HG03439 (cell line): ENCODE measurements at regions not wholly inside any gene's neighbourhood (a gene's known extent, or its start where the extent isn't known, plus 50 kb on each side); places are given as distances from the start of the nearest gene placed in this dataset.

Source experiments
- ATAC-seq: cut with Tn5 transposase; IDR thresholded peaks from one replicate; pipeline ENCODE4 v1.9.1; 2021; ENCODE audit warnings: mild to moderate bottlenecking, moderate library complexity; ENCODE audit not compliant: unreplicated experiment

DNA sequence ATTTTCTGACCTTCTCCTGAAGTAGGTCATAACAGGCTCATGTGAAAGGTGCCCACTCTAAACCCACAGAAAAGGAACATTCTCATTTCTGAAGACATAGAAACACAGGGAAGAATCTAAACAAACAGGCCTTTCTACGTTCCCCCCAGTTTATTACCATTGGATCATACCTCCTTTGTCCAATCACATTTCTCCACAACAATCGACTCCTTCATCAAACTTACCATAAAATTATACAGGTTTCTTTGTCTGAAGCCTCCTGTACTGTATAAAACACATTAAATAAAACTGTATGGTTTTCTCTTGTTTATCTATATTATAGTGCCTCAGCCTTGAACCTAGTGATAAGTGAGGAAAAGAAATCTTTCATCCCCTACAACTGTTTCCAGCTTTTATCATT, 340.7 kb downstream of the ENC1 start:
- no peak for ATAC-seq

GRCh38 chr5:74296685-74297408, 343.7 kb downstream of the ENC1 start:
- ATAC-seq: no peak

- ATAC-seq: no peak
Observed at GRCh38 chr5:74295676-74296075, 344.9 kb downstream of the ENC1 start.

DNA sequence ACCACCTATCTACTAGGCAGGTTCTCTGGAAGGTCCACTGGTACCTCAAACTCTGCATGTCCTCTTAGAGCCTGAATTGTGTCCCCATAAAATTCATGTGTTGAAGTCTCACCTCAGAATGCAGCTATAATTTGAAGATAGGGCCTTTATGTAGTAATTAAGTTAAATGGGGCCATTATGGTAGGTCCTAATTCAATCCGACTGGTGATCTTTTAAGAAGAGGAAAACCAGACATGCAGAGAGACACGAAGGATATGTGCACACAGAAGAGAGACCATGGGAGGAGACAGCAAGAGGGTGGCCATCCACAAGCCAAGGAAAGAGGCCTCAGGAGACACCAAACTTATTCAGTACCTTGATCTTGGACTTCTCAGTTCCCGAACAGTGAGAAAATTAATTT, 345.4 kb downstream of the ENC1 start:
- ATAC-seq: no peak

DNA sequence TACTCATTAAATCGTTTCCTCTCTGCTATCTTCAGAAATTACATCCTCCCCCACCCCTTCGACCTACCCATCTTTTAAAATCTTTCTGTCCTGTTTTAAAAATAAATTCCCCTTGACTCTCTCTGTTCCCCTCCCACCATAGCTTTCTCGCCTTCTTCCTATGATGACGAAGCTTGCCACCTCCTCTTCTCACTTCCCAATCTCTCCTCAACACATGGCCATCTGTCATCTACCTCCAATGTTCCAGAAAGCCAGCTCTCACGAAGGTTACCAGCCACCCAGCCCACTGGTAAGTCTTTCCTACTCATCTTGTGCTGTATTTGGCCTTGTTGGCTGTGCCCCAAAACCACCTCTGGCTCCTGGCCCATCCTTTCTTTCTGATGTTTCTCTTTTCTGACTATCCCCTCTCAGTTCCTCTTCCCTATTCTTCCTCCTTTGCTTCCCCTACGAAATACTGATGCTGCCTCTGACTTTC, 346.3 kb downstream of the ENC1 start:
- ATAC-seq: no peak

DNA sequence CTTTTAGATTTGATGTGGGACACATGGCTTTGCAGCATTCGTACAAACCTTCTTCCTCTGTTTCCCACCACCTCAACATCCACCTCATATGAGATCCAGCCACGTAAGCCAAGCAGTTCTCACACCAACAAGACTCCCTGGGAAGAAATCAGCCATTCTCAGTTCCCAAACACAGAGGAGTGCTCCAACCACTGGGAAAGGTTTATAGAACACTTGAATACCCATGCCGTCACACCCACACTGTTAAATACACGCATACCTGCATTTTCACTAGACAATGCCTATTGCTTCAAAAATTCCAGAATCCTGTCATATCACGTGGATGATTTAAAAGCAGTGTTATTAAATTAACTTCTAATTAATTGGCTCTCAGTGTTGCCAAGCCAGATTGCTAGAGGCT, 347.3 kb downstream of the ENC1 start:
- ATAC-seq: no peak

DNA sequence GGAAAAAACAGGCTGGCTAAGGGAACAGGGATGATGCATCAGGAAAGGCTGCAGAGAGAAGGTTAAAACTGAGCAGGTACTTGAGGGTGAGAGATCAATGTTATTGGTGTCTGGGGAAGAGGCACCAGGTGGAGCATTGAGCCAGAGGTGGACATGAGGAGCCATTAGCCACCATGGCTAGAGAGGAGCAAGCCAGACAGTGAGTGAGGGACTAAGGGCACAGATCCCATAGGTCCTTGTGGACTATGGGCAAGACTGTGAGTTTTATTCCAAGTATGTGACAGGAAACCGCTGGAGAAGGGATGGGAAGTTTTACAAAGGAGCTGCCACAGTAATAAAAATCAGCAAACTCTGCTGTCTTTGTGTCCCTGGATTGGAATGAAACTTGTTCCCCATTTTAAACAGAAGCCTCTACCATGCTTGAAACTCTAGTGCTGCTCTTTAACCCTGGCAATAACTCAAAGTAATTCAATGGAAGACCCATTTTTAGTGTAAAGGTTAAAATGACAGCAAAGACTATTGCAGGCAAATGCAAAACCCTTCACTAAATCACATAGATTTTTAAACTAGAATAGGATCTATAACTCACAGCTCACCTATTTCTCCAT, 349.8 kb downstream of the ENC1 start:
- ATAC-seq: no peak

- no peak for ATAC-seq
Observed at GRCh38 chr5:74289691-74290090, 350.8 kb downstream of the ENC1 start.

GRCh38 chr5:74289238-74289637, 351.3 kb downstream of the ENC1 start:
- no peak for ATAC-seq

GRCh38 chr5:74288448-74289108, 351.9 kb downstream of the ENC1 start:
- no peak for ATAC-seq

- no peak for ATAC-seq
Observed at GRCh38 chr5:74288038-74288437, 352.5 kb downstream of the ENC1 start.

- no peak for ATAC-seq
Observed at GRCh38 chr5:74286734-74287695, 353.5 kb downstream of the ENC1 start.

DNA sequence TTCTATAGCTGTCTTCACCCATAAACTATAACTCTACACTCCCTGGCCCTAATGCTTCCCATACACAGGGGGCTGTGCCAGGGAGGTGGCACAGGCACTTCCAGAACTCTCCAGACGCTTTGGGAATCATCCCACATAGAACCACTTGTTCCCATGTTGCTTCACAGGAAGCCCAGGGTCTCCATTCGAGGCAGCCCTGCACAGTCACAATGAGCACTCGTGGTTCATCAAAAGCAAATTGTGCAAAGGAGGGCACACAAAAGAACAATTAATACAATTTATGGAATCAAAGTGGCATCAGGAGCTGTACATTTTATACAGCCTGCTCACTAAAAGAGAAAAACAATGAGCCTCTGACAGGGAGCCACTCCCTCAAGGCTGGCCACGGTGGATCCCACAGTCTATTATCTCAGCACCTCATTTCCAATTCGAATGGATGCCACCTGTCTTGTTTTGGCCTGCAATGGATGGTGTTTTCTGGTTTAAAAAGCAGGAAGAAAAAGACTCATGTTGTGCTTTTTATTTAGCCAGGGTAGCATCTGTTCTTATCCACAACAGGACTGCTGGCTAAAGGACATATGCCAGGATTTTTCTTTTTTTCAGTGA, 354.8 kb downstream of the ENC1 start:
- ATAC-seq: no peak

DNA sequence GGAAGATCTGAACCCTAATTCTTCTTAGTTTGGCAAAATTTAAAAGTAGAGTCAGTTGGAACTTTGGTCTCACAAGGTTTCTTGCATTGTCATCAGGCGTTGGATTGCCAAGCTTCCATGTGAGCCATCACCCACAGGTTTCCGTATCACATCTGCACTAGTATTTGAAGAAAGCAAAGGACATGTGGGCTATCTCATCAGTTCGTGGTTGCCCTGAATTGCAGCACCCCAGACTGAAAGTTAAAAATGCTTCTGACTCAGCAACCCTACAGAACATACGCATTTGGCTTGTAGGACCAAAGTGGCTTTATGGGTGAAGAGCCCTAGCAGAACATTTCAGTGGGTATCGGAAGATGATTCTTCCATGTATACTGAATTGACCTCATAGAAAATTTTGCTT, 358.0 kb downstream of the ENC1 start:
- ATAC-seq: no peak

DNA sequence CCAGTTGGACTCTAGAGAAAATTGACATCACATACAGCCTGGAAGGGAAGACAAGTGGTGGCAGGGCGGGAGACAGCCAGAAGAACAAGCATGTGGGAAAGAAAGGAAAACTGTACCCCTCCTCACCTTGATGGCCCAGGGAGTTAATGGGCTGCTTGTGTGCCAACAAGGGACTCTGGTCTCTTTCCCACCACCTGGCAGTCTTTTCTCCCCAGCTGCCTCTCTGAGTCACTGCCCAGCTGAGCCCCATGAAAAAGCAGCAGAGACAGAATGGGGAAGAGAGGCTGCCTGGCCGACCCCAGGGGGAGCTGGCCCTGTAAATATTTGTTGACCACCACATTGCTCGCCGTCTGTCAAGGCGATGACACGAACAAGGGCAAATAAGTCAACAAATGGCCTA, 359.4 kb downstream of the ENC1 start:
- ATAC-seq: no peak

DNA sequence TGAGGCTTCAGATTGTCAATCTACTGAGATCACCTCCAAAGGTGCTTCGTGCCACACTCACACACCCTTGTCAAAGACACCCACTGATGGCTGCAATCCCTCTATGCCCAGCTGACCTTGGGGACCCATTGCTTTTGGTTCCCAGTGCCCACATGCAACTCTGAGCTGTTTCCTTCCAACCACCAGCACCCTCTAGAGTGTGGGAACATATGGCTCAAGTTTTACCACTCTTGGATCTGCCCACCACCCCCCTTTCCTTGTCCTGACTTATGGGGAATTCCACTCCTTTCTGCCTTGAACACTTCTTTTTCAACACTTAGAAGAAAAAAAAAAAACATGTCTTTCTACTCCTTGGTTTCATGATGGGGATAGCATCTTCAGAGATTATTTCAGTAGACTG, 360.2 kb downstream of the ENC1 start:
- no peak for ATAC-seq

DNA sequence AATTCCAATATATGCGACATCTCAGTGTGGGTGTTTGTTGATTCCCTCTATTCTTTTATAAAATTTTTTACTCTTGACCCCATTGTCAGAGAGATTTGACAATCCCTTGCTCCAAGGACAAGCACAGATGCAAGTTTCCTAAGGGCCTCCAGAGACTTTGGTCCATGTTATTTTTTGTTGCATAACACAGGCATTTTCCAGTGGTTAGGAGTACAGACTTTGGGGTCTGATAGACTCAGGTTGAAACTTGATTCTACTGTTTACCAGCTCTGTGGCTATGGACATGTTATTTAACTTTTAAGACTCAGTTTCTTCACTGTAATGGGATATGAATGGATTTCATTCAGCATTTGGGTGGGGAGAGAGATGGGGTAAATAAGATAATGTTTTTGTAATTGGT, 361.3 kb downstream of the ENC1 start:
- no peak for ATAC-seq

GRCh38 chr5:74277418-74277817, 363.1 kb downstream of the ENC1 start:
- no peak for ATAC-seq

DNA sequence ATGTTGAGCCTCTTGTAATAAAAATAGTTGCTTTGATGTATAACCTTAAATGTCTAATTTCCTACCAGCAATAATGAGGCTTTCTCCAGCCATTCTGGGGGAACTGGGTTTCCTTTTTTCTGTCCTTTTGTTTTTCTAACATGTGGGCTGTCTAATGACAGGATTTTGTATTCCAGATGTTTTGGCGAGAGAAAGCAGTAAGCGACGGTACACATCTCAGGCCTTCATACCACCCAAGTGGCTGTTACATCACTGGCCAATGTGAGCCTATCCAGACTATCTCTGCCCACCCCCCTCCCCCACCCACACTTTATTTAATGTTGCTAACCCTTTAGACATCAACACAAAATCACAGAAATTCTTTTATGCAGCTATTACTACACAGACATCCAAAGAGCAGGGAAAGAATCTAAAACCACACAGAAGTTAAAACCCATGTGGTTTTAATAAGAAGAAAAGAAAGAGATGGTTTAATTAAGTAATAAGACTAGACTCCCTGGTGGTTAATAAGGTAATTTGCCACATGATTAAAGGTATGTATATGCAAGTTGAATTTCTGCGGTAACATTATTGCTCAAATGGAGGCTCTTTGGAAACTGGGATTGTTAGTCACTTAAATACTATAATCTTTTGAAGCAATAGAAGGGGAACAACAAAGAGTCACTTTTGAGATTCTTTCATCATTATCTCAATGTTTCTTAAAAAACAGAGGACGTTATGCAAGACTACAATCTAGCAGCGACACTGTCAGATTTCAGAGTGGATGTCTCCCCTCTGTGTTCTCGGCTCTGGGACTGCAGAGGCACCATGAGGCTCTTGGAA, 365.1 kb downstream of the ENC1 start:
- ATAC-seq: no peak

DNA sequence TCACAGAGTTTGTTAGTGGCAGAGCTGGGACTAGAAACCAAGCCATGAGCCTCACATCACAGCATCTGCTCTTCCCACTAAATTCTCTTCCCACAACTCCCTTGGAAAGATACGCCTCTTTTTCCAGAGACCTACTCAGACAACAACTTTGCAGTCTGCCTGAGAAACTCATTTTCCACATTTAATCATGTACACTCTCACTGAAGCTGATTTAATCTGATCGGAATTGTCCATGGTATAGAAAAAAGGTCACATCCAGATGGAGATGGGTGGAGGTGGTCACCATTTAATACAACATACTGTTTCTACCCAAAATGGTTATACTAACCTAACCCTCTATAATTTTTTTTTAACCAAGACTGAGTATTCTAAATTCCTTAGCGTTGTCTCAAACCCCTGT, 366.2 kb downstream of the ENC1 start:
- no peak for ATAC-seq
